Adrenal gland (tissue), 5 donors: ENCODE measurements at regions not wholly inside any gene's neighbourhood (a gene's known extent, or its start where the extent isn't known, plus 50 kb on each side); places are given as distances from the start of the nearest gene placed in this dataset.

Source experiments
- POLR2A ChIP-seq, 2 donors: fragments of 450-650 bp; IDR thresholded peaks; one replicate each; pipeline ENCODE4 v1.6.1; 2017; ENCODE audit warnings: antibody characterized with exemption in 2 of 2, mild to moderate bottlenecking in 2 of 2, moderate library complexity in 1 of 2
- TF ChIP-seq, protein P1 (sequence below), 6 experiments: fragments of 450-650 bp in 4 of 6; fragments of 200-600 bp in 2 of 6; sonication (generic) in 1 of 6; IDR thresholded peaks; 1 replicate in 5 of 6; 2 replicates in 1 of 6; pipeline versions ENCODE4 v1.5.1 to v1.8.0; 2016 to 2021; ENCODE audit warnings: antibody characterized with exemption in 6 of 6, mild to moderate bottlenecking in 2 of 6, moderate library complexity in 1 of 6
- donor health status: DM: no; HTN: no; CAD: no.

DNA sequence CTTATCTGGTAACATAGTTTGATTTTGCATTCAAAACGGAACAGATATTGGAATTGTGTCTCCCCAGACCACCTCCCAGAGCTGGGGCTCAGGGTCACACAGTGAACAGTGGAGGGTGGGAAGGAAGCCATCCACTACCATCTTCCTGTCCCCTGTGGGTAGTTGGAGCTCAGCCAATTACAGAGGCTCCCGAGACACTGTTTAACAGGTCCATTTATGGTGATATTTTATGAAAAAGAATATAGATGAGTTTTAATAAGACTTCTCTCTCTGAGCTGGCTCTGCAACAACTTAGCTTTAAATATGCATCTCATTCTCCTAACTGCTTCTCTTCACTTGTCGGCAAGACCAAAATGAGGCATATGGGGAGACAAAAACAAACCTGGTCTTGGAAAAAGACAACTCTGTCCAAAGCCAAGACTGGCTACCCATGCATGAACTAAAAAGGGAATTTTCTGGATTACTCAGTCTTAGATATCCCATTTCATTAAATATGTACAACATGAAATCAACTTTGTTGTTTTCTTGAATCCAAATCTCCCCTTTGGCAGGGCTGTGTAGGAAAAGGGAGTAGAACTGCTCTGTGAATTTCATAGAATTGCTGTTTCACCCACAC, 83.8 kb upstream of the HOXC13 start:
- TF ChIP-seq, protein P1, sequence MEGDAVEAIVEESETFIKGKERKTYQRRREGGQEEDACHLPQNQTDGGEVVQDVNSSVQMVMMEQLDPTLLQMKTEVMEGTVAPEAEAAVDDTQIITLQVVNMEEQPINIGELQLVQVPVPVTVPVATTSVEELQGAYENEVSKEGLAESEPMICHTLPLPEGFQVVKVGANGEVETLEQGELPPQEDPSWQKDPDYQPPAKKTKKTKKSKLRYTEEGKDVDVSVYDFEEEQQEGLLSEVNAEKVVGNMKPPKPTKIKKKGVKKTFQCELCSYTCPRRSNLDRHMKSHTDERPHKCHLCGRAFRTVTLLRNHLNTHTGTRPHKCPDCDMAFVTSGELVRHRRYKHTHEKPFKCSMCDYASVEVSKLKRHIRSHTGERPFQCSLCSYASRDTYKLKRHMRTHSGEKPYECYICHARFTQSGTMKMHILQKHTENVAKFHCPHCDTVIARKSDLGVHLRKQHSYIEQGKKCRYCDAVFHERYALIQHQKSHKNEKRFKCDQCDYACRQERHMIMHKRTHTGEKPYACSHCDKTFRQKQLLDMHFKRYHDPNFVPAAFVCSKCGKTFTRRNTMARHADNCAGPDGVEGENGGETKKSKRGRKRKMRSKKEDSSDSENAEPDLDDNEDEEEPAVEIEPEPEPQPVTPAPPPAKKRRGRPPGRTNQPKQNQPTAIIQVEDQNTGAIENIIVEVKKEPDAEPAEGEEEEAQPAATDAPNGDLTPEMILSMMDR (IDR thresholded peaks at IDR 0.05) = no peak
- no peak for TF ChIP-seq POLR2A (IDR thresholded peaks at IDR 0.05)
